HUES64 (cell line): ENCODE measurements at regions not wholly inside any gene's neighbourhood (a gene's known extent, or its start where the extent isn't known, plus 50 kb on each side); places are given as distances from the start of the nearest gene placed in this dataset.

ENCODE experiments used
- H3K27ac ChIP-seq: 2 replicates; pipeline ENCODE4 v1.7.0; 2013; ENCODE audit warnings: low read depth, low read length, inconsistent platforms
- H3K27me3 ChIP-seq: 2 replicates; pipeline ENCODE4 v1.6.1; 2013; ENCODE audit warnings: mild to moderate bottlenecking, low read length; ENCODE audit not compliant: insufficient read depth
- H3K36me3 ChIP-seq: 2 replicates; pipeline ENCODE4 v1.6.1; 2013; ENCODE audit warnings: mild to moderate bottlenecking, low read length; ENCODE audit not compliant: insufficient read depth
- H3K4me1 ChIP-seq: 2 replicates; pipeline ENCODE4 v1.6.1; 2013; ENCODE audit warnings: mild to moderate bottlenecking, low read length, moderate library complexity; ENCODE audit not compliant: insufficient read depth
- H3K4me3 ChIP-seq: 2 replicates; pipeline ENCODE4 v1.5.1; 2013; ENCODE audit warnings: mild to moderate bottlenecking, low read length, moderate library complexity
- H3K9ac ChIP-seq: 2 replicates; pipeline ENCODE4 v1.6.1; 2013; ENCODE audit warnings: mild to moderate bottlenecking, low read depth, low read length
- H3K9me3 ChIP-seq: 2 replicates; pipeline ENCODE4 v1.6.1; 2013; ENCODE audit warnings: low read depth, low read length; ENCODE audit not compliant: insufficient read depth
- WGBS: fragments of 150-250, 120-280 bp; methylation state at CpG from one replicate; pipeline ENCODE4 v1.1.7; 2013; ENCODE audit warnings: missing lambda C conversion rate; 5-methylcytosine and 5-hydroxymethylcytosine counted together

GRCh38 chr3:31270010-31270409 is 262.7 kb upstream of the STT3B start:
- no peak overlapping the region for H3K9ac ChIP-seq
- no peaks in the 10 kb centered on the region for H3K36me3 ChIP-seq
- no peaks in the 10 kb centered on the region for H3K27me3 ChIP-seq
- H3K4me3 ChIP-seq = no peak overlapping the region
- no peaks in the 10 kb centered on the region for H3K9me3 ChIP-seq
- H3K27ac ChIP-seq = no peak overlapping the region
- H3K4me1 ChIP-seq = no peaks in the 10 kb centered on the region

- Histone ChIP-seq H3K9ac (no peak overlapping the region), H3K27ac (no peak overlapping the region), H3K4me1 (peaks cover 10% of the 10 kb centered on the region; the same call in 1 of the 2 replicates), H3K36me3 (no peaks in the 10 kb centered on the region), H3K4me3 (no peak overlapping the region), H3K9me3 (no peaks in the 10 kb centered on the region), H3K27me3 (no peaks in the 10 kb centered on the region)
- 92% methylated on average over 3 of the region's 3 CpGs for WGBS
These were observed 258.2 kb upstream of the STT3B start for GRCh38 chr3:31274326-31275024.

- H3K9me3 ChIP-seq = no peaks in the 10 kb centered on the region
- no peaks in the 10 kb centered on the region for H3K36me3 ChIP-seq
- H3K27ac ChIP-seq = no peak overlapping the region
- no peak overlapping the region for H3K9ac ChIP-seq
- H3K27me3 ChIP-seq = no peaks in the 10 kb centered on the region
- no peak overlapping the region for H3K4me3 ChIP-seq
- H3K4me1 ChIP-seq = peaks cover 10% of the 10 kb centered on the region; the same call in 1 of the 2 replicates
- WGBS = 82% methylated on average over 3 of the region's 3 CpGs
These were observed 257.6 kb upstream of the STT3B start for GRCh38 chr3:31275038-31275572.

- H3K4me3 ChIP-seq = no peak overlapping the region
- H3K9me3 ChIP-seq = no peaks in the 10 kb centered on the region
- H3K9ac ChIP-seq = no peak overlapping the region
- H3K36me3 ChIP-seq = no peaks in the 10 kb centered on the region
- peaks cover 10% of the 10 kb centered on the region; the same call in 1 of the 2 replicates for H3K4me1 ChIP-seq
- H3K27ac ChIP-seq = no peak overlapping the region
- no peaks in the 10 kb centered on the region for H3K27me3 ChIP-seq
- 83% methylated on average over 3 of the region's 3 CpGs for WGBS
These were observed 257.1 kb upstream of the STT3B start for GRCh38 chr3:31275583-31275982.

- H3K4me3 ChIP-seq = no peak overlapping the region
- H3K9me3 ChIP-seq = no peaks in the 10 kb centered on the region
- no peak overlapping the region for H3K9ac ChIP-seq
- H3K4me1 ChIP-seq = peaks cover 10% of the 10 kb centered on the region; the same call in 1 of the 2 replicates
- no peak overlapping the region for H3K27ac ChIP-seq
- no peaks in the 10 kb centered on the region for H3K27me3 ChIP-seq
- 94% methylated on average over 2 of the region's 2 CpGs for WGBS
- H3K36me3 ChIP-seq = no peaks in the 10 kb centered on the region
These were observed 255.1 kb upstream of the STT3B start for GRCh38 chr3:31277582-31277981.

- peaks cover 10% of the 10 kb centered on the region; the same call in 1 of the 2 replicates for H3K4me1 ChIP-seq
- H3K4me3 ChIP-seq = no peak overlapping the region
- no peak overlapping the region for H3K9ac ChIP-seq
- no peaks in the 10 kb centered on the region for H3K27me3 ChIP-seq
- WGBS = 95% methylated on average over 5 of the region's 5 CpGs
- no peaks in the 10 kb centered on the region for H3K36me3 ChIP-seq
- no peaks in the 10 kb centered on the region for H3K9me3 ChIP-seq
- H3K27ac ChIP-seq = no peak overlapping the region
These were observed 254.2 kb upstream of the STT3B start for GRCh38 chr3:31278532-31278931.

GRCh38 chr3:31284776-31285175 is 247.9 kb upstream of the STT3B start:
- 92% methylated on average over 1 of the region's 1 CpG for WGBS
- H3K36me3 ChIP-seq = no peaks in the 10 kb centered on the region

GRCh38 chr3:31285833-31286486 is 246.8 kb upstream of the STT3B start:
- H3K9ac ChIP-seq = no peak overlapping the region
- H3K9me3 ChIP-seq = no peaks in the 10 kb centered on the region
- H3K4me1 ChIP-seq = peaks cover 18% of the 10 kb centered on the region; the same call in 1 of the 2 replicates
- 77% methylated on average over 1 of the region's 2 CpGs for WGBS
- H3K27me3 ChIP-seq = no peaks in the 10 kb centered on the region
- no peak overlapping the region for H3K27ac ChIP-seq
- H3K4me3 ChIP-seq = no peak overlapping the region
- no peaks in the 10 kb centered on the region for H3K36me3 ChIP-seq

More at GRCh38 chr3:31284776-31285175, 247.9 kb upstream of the STT3B start:
- Histone ChIP-seq H3K4me3 (no peak overlapping the region), H3K27me3 (no peaks in the 10 kb centered on the region), H3K9ac (no peak overlapping the region), H3K27ac (no peak overlapping the region), H3K4me1 (peaks cover 14% of the 10 kb centered on the region; the same call in 1 of the 2 replicates), H3K9me3 (no peaks in the 10 kb centered on the region)

- no peak overlapping the region for H3K9ac ChIP-seq
- no peaks in the 10 kb centered on the region for H3K9me3 ChIP-seq
- H3K4me1 ChIP-seq = peaks cover 23% of the 10 kb centered on the region; the same call in 1 of the 2 replicates
- no peaks in the 10 kb centered on the region for H3K36me3 ChIP-seq
- WGBS = 92% methylated on average over 8 of the region's 9 CpGs
- H3K4me3 ChIP-seq = no peak overlapping the region
- H3K27me3 ChIP-seq = no peaks in the 10 kb centered on the region
- H3K27ac ChIP-seq = no peak overlapping the region
These were observed 244.5 kb upstream of the STT3B start for GRCh38 chr3:31288224-31288623.

- Histone ChIP-seq H3K27ac (peak overlapping the region; percentile 9; the same call in 1 of the 2 replicates), H3K4me3 (no peak overlapping the region), H3K9me3 (no peaks in the 10 kb centered on the region), H3K36me3 (no peaks in the 10 kb centered on the region), H3K9ac (no peak overlapping the region), H3K4me1 (peaks cover 23% of the 10 kb centered on the region; the same call in 1 of the 2 replicates), H3K27me3 (no peaks in the 10 kb centered on the region)
- 25% methylated on average over 7 of the region's 8 CpGs for WGBS
These were observed 244.1 kb upstream of the STT3B start for GRCh38 chr3:31288641-31289100.

- Histone ChIP-seq H3K9ac (no peak overlapping the region), H3K27me3 (no peaks in the 10 kb centered on the region), H3K4me3 (no peak overlapping the region), H3K9me3 (no peaks in the 10 kb centered on the region), H3K36me3 (no peaks in the 10 kb centered on the region), H3K27ac (no peak overlapping the region), H3K4me1 (peaks cover 23% of the 10 kb centered on the region; the same call in 1 of the 2 replicates)
- 86% methylated on average over 4 of the region's 4 CpGs for WGBS
These were observed 243.1 kb upstream of the STT3B start for GRCh38 chr3:31289584-31289983.
